ENCODE measurements at regions not wholly inside any gene's neighbourhood (a gene's known extent, or its start where the extent isn't known, plus 50 kb on each side); places are given as distances from the start of the nearest gene placed in this dataset.

GRCh38 chr10:125462845-125463244 is 220.1 kb downstream of the TEX36 start:
- Histone ChIP-seq H3K4me1 (no peaks in the 10 kb centered on the region), H3K36me3 (no peaks in the 10 kb centered on the region), H3K27ac (no peak overlapping the region), H3K27me3 (peaks cover 1% of the 10 kb centered on the region), H3K9me3 (no peaks in the 10 kb centered on the region), H3K4me3 (no peak overlapping the region)
- no peak for TF ChIP-seq CTCF (IDR thresholded peaks at IDR 0.05)
- TF ChIP-seq POLR2AphosphoS5 (IDR thresholded peaks at IDR 0.05) = no peak
- TF ChIP-seq POLR2A (IDR thresholded peaks at IDR 0.05) = no peak
- TF ChIP-seq EP300 (IDR thresholded peaks at IDR 0.05; ENCODE audit: low read depth) = no peak
- DNase-seq = no peak
- intact Hi-C loops (cut with DNase I; ENCODE audit: low total_unique reads) (no loop called here), in situ Hi-C loops (cut with MboI; ENCODE audit: low pct_ligation_motif_present in 1 of 4, low pct_unique_long_range_greater_than_20kb in 1 of 4, low sequenced_read_pairs in 3 of 4) (no loop called here)
- 79 to 82% methylated on average over 2 of the region's 2 CpGs for WGBS, 2 donors (ENCODE audit: low coverage in 1 of 2)

GRCh38 chr10:125460326-125460725 is 222.6 kb downstream of the TEX36 start:
- peaks cover 5% of the 10 kb centered on the region for H3K27me3 ChIP-seq
- H3K9me3 ChIP-seq = no peaks in the 10 kb centered on the region
- intact Hi-C loops (cut with DNase I; ENCODE audit: low total_unique reads) = no loop called here
- in situ Hi-C loops (cut with MboI; ENCODE audit: low pct_ligation_motif_present in 1 of 4, low pct_unique_long_range_greater_than_20kb in 1 of 4, low sequenced_read_pairs in 3 of 4) = no loop called here
- TF ChIP-seq EP300 (IDR thresholded peaks at IDR 0.05; ENCODE audit: low read depth) (no peak), POLR2A (IDR thresholded peaks at IDR 0.05) (no peak), CTCF (IDR thresholded peaks at IDR 0.05) (no peak), POLR2AphosphoS5 (IDR thresholded peaks at IDR 0.05) (no peak)
- no peaks in the 10 kb centered on the region for H3K4me1 ChIP-seq
- H3K4me3 ChIP-seq = no peak overlapping the region
- H3K27ac ChIP-seq = no peak overlapping the region
- 77 to 92% methylated on average over 3 to 4 of the region's 4 CpGs for WGBS, 2 donors (ENCODE audit: low coverage in 1 of 2)
- no peaks in the 10 kb centered on the region for H3K36me3 ChIP-seq
- no peak for DNase-seq

GRCh38 chr10:125457406-125457805 is 225.6 kb downstream of the TEX36 start:
- Histone ChIP-seq H3K36me3 (no peaks in the 10 kb centered on the region), H3K4me3 (no peak overlapping the region), H3K27ac (no peak overlapping the region), H3K9me3 (no peaks in the 10 kb centered on the region), H3K4me1 (no peaks in the 10 kb centered on the region), H3K27me3 (peaks cover 5% of the 10 kb centered on the region)
- 19 to 40% methylated on average over 4 to 5 of the region's 5 CpGs for WGBS, 2 donors (ENCODE audit: low coverage in 1 of 2)
- TF ChIP-seq EP300 (IDR thresholded peaks at IDR 0.05; ENCODE audit: low read depth) = no peak
- no peak for TF ChIP-seq CTCF (IDR thresholded peaks at IDR 0.05)
- TF ChIP-seq POLR2AphosphoS5 (IDR thresholded peaks at IDR 0.05) = no peak
- no peak for TF ChIP-seq POLR2A (IDR thresholded peaks at IDR 0.05)
- intact Hi-C loops (cut with DNase I; ENCODE audit: low total_unique reads) (no loop called here), in situ Hi-C loops (cut with MboI; ENCODE audit: low pct_ligation_motif_present in 1 of 4, low pct_unique_long_range_greater_than_20kb in 1 of 4, low sequenced_read_pairs in 3 of 4) (no loop called here)
- DNase-seq = no peak

- H3K27me3 ChIP-seq = peaks cover 5% of the 10 kb centered on the region
- no peaks in the 10 kb centered on the region for H3K9me3 ChIP-seq
- no peak for DNase-seq
- H3K27ac ChIP-seq = no peak overlapping the region
- no peaks in the 10 kb centered on the region for H3K36me3 ChIP-seq
- no peaks in the 10 kb centered on the region for H3K4me1 ChIP-seq
- in situ Hi-C loops (cut with MboI; ENCODE audit: low pct_ligation_motif_present in 1 of 4, low pct_unique_long_range_greater_than_20kb in 1 of 4, low sequenced_read_pairs in 3 of 4) = no loop called here
- no peak overlapping the region for H3K4me3 ChIP-seq
- TF ChIP-seq CTCF (IDR thresholded peaks at IDR 0.05) (no peak), EP300 (IDR thresholded peaks at IDR 0.05; ENCODE audit: low read depth) (no peak), POLR2AphosphoS5 (IDR thresholded peaks at IDR 0.05) (no peak), POLR2A (IDR thresholded peaks at IDR 0.05) (no peak)
- intact Hi-C loops (cut with DNase I; ENCODE audit: low total_unique reads) = no loop called here
- WGBS, 2 donors (ENCODE audit: low coverage in 1 of 2) = 54 to 74% methylated on average over 2 to 3 of the region's 3 CpGs
Observed at GRCh38 chr10:125455855-125456254, 227.1 kb downstream of the TEX36 start.
